Activated T-cell treated with anti-CD3 and anti-CD28 coated beads, Interleukin-2, amount 50 U/mL, for 24 hours (primary cell): ENCODE measurements at regions not wholly inside any gene's neighbourhood (a gene's known extent, or its start where the extent isn't known, plus 50 kb on each side); places are given as distances from the start of the nearest gene placed in this dataset.
"Not testable (repeated sequence)": the region's sequence is repeated elsewhere in the genome, so short reads cannot be mapped to it uniquely, and the experiment has no call there.

ENCODE experiments used
- DNase-seq: peaks from one replicate; pipeline ENCODE4 v3.0.0-alpha.2; 2020
- H3K27ac Mint-ChIP-seq: 2 replicates; pipeline ENCODE4 v1.8.0; 2020; ENCODE audit warnings: mild to moderate bottlenecking, mixed read lengths
- H3K27me3 Mint-ChIP-seq: 2 replicates; pipeline ENCODE4 v1.8.0; 2020; ENCODE audit warnings: mixed read lengths
- H3K36me3 Mint-ChIP-seq: 2 replicates; pipeline ENCODE4 v1.8.0; 2020; ENCODE audit warnings: low read depth, mixed read lengths
- H3K4me1 Mint-ChIP-seq: 2 replicates; pipeline ENCODE4 v1.8.0; 2020; ENCODE audit warnings: low read depth, mixed read lengths
- H3K4me3 Mint-ChIP-seq: 2 replicates; pipeline ENCODE4 v1.8.0; 2020; ENCODE audit warnings: mild to moderate bottlenecking, moderate library complexity, mixed read lengths
- H3K9me3 Mint-ChIP-seq: 2 replicates; pipeline ENCODE4 v1.8.0; 2020; ENCODE audit warnings: mixed read lengths

DNA sequence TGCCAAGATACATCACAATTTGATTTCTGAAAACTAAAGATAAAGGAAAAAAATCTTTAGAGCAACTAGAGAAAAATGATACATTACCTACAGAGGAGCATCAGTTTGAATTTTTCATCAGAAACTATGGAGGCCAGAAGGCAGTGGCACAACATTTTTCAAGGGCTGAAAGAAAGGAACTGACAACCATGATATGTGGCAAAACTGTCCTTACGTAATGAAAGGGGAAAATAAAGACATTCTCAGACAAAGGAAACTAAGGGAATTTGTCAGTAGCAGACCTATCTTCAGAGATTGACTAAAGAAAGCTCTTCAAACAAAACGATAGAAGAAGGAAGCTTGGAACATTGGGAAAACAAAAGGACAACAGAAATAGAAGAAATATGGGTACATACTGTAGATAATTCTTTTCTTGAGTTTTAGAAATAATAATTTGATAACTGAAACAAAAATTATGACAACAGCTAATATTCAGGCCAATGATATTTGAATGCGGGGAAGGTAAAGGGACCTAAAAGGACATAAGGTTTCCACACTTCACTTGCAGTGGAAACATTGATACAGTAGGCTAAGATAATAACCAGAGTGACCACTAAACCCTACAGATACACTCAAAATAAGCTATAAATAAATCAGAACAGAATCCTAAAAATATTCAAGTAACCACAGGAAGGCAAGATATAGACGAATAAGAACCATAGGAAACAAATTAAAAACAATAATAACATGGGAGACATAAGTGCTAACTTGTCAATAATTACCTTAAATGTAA lies 70.0 kb upstream of the NPAS2 start:
- peaks cover 16% of the 10 kb centered on the region for H3K4me1 Mint-ChIP-seq
- no peak overlapping the region for H3K27ac Mint-ChIP-seq
- H3K9me3 Mint-ChIP-seq, result no peaks in the 10 kb centered on the region
- no peak for DNase-seq
- H3K4me3 Mint-ChIP-seq, result no peak overlapping the region
- H3K27me3 Mint-ChIP-seq, result no peaks in the 10 kb centered on the region
- no peaks in the 10 kb centered on the region for H3K36me3 Mint-ChIP-seq

DNA sequence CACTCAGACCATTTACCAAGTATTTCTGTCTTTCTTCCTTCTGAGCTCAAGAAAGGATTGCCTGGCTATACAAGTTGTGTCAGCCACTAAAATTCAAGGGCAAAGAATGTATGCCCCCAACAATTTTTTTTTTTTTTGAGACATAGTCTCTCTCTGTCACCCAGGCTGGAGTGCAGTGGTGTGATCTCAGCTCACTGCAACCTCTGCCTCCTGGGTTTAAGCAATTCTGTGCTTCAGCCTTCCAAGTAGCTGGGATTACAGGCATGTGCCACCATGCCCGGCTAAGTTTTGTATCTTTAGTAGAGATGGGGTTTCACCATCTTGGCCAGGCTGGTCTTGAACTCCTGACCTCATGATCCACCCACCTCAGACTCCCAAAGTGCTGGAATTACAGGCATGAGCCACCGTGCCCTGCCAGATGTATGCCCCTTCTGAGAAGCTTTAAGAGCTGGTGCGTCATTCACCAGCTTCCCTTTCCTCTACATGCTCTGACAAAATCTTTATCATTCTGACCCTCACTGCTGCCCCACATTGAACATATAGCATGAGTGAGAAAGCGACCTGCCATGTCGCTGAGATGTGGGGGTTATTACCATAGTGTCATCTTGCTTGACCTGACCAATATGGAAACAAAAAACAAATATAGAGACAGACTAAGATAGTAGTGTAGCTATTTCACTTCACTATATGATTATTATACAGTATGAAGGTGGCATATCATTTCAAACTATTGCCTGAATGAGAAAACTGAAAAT lies 67.9 kb upstream of the NPAS2 start:
- not testable (repeated sequence) for DNase-seq, H3K9me3 Mint-ChIP-seq, H3K4me3 Mint-ChIP-seq, H3K27me3 Mint-ChIP-seq, H3K36me3 Mint-ChIP-seq
- Mint-ChIP-seq H3K4me1 (peaks cover 16% of the 10 kb centered on the region), H3K27ac (peak overlapping the region; percentile 60)

DNA sequence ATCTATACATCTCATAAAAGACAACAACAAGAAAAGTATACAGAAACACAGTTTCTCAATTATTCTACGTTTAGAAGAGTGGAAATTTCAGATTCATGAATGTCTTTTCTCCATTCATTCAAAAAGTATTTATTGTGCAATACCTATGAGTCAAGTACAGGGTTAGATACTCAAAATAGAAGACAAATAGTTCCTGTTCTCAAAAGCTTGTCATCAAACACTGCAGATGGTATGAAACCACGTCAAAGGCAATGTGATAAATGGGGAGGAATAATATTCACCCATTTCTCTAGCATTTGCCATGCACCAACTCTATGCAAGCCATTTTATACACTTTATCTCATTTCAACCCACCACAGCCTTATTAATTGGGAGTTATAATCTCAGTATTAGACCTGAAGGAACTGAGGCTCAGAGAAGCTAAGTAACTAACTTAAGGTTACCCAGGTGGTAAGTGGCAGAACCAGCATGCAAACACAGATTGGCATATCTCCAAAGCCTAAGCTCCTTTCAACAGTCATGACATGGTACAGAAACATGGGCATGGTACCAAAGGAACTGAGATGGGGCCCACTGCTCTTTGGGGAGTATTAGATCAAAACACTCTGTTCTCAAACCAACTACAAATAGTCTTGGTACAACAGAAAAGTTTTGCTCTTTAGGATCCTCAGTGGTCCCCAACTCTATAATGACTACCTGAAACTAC lies 67.2 kb upstream of the NPAS2 start:
- Mint-ChIP-seq H3K27me3 (no peaks in the 10 kb centered on the region), H3K4me1 (peaks cover 14% of the 10 kb centered on the region), H3K4me3 (no peak overlapping the region), H3K36me3 (no peaks in the 10 kb centered on the region), H3K27ac (peak overlapping the region; percentile 60), H3K9me3 (no peaks in the 10 kb centered on the region)
- no peak for DNase-seq

DNA sequence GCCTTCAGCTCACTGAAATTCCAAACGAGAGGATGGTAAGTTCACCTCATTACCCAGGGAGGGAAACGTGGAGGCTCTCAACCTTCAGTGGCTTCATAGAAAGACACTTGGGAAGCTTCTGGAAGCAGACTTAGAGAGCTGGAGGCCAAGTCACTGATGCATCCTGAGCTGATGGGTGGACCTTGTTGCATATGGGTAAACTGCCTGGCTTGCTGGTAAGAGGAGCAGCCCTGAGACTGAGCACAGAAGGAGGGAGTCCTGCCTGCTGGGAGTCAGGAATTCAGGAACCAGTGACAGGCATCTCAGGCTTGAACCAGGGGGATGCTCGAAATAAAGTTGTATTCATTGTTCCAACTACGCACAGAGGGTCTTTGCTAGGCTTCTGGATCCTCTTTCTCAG lies 66.5 kb upstream of the NPAS2 start:
- Mint-ChIP-seq H3K27me3 (no peaks in the 10 kb centered on the region), H3K36me3 (no peaks in the 10 kb centered on the region), H3K4me1 (peaks cover 10% of the 10 kb centered on the region), H3K27ac (no peak overlapping the region), H3K9me3 (no peaks in the 10 kb centered on the region), H3K4me3 (no peak overlapping the region)
- no peak for DNase-seq

DNA sequence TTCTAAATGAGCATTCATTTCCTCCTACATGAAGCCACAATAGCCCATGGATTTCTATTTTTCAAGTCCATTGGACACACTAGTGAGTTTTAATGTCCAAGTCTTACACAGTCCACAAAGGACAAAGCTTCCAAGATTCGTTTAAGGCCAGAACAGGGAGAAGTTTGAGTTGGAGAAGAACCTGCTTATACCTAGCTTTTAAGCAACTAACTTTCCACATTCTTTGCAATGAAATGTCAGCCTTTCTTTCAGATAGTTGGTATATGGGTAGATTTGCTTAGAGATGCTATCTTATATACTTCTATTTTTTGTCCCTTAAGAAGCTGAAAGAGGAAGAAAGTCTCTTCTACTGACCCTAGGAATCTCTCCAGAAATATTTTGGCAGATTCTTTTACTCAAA lies 66.1 kb upstream of the NPAS2 start:
- Mint-ChIP-seq H3K4me1 (peaks cover 10% of the 10 kb centered on the region), H3K36me3 (no peaks in the 10 kb centered on the region), H3K27me3 (no peaks in the 10 kb centered on the region), H3K9me3 (no peaks in the 10 kb centered on the region), H3K27ac (no peak overlapping the region), H3K4me3 (no peak overlapping the region)
- no peak for DNase-seq

DNA sequence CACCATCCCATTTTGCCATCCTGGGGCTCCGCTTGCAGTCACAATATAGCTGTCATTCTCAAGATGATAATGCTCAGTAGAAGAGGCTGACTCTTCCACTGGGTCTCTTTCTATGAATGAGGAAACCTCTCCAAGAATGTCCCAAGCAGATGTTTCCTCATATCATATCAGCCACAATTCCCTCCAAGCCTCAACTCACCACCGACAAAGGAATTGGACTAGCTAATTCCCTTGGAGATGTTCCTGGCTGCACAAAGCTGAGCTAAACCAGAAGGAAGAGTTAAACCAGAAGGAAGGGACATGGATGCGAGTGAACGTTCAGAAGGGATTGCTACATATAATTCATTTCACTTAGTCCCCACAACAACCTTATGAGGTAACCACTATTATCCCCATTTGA lies 65.0 kb upstream of the NPAS2 start:
- H3K4me1 Mint-ChIP-seq, result peaks cover 10% of the 10 kb centered on the region
- H3K36me3 Mint-ChIP-seq, result no peaks in the 10 kb centered on the region
- DNase-seq, result no peak
- no peaks in the 10 kb centered on the region for H3K27me3 Mint-ChIP-seq
- no peaks in the 10 kb centered on the region for H3K9me3 Mint-ChIP-seq
- no peak overlapping the region for H3K4me3 Mint-ChIP-seq
- H3K27ac Mint-ChIP-seq, result no peak overlapping the region

DNA sequence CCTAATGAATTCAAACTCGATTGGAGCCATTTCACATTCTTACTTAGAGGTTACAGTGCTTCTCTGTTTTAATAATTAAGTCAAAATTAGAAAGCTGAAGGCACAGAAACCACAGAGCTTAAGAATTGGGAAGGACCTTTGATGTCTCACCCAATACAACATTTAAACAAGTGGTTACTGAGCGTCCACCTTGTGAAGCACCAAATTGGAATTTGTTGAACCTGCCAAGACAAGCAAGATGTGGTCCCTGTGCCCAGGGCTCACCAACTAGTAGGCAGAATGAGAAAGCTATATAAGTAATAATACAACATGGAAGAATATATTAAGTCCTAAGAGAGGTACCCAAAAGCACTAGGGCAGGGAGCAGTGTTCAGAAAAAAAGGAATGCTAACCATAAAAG lies 64.5 kb upstream of the NPAS2 start:
- H3K9me3 Mint-ChIP-seq, result no peaks in the 10 kb centered on the region
- H3K36me3 Mint-ChIP-seq, result no peaks in the 10 kb centered on the region
- H3K27me3 Mint-ChIP-seq, result no peaks in the 10 kb centered on the region
- peaks cover 10% of the 10 kb centered on the region for H3K4me1 Mint-ChIP-seq
- no peak overlapping the region for H3K4me3 Mint-ChIP-seq
- no peak overlapping the region for H3K27ac Mint-ChIP-seq
- DNase-seq, result no peak

DNA sequence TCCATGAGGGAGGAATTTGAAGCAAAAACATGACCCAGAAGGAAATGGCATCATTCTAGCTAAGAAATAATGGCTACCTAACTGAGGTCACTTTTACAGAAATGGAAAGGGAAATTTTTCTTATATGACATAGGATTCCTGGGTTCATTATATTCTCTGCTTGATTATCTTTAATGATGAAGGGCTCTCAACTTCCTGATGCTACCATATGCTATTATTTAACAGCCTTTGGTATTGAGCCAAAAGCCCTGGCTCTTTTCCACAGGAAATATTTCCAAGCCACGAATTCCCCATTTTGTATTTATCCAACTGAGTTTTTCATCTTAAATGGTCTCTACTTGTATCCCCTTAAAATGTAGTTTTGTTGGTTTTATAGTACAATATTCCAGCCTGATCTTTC lies 63.2 kb upstream of the NPAS2 start:
- Mint-ChIP-seq H3K36me3 (no peaks in the 10 kb centered on the region), H3K27me3 (no peaks in the 10 kb centered on the region), H3K4me1 (peaks cover 10% of the 10 kb centered on the region), H3K27ac (no peak overlapping the region), H3K4me3 (no peak overlapping the region), H3K9me3 (no peaks in the 10 kb centered on the region)
- no peak for DNase-seq

DNA sequence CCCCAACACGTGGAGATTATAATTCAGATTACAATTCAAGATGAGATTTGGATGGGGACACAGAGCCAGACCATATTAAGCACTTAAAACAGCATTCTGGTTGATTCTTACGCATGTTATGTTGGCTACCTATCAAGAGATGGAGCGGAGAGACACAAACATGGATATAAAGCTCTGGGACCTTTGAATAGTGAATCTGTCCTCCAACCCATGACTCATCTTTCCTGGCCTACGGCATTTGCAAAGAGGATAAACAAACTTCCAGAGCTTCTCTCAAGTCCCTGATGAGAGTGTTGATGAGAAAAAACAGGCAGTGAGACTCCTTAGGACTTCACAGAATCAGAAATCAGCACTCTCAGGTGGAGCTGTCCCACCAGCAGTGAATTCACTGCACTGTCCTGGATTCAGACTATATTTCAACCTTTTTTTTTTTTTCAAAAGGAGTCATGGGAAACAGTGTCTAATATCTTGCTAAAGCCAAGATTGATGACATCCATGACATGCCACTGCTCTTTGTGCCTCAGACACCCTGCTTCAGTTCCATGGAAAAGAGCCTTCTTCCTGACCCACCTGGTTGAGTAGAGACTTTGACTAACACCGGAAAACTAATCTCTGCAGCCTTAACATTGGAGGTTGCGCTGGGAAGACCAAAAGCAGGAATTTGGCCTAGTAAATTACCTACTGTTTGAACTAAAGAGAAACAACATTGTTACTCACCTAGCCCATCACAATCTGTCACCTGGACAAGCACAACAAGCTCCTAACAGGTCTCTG lies 62.1 kb upstream of the NPAS2 start:
- H3K27me3 Mint-ChIP-seq, result no peaks in the 10 kb centered on the region
- H3K27ac Mint-ChIP-seq, result no peak overlapping the region
- no peak for DNase-seq
- H3K36me3 Mint-ChIP-seq, result no peaks in the 10 kb centered on the region
- no peak overlapping the region for H3K4me3 Mint-ChIP-seq
- no peaks in the 10 kb centered on the region for H3K9me3 Mint-ChIP-seq
- H3K4me1 Mint-ChIP-seq, result peaks cover 2% of the 10 kb centered on the region

DNA sequence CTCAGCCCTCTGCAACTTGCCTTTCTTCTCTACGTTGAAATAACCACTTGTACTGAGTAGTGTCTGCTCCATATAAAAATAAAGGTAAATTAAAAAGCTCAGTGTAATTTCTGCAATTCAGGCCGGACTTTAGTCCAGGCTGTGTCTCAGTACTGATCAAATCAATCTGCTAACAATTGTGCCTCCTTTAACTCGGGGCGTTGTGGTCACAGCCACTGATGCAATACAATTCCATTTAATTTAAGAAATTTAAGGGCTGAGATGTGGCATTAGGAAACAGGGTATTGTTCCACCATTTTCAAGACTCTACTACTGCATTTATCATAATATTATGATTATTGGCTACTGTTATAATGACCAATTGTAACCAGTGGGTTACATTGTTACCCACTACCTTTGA lies 60.0 kb upstream of the NPAS2 start:
- H3K4me1 Mint-ChIP-seq, result no peaks in the 10 kb centered on the region
- no peaks in the 10 kb centered on the region for H3K36me3 Mint-ChIP-seq
- H3K9me3 Mint-ChIP-seq, result no peaks in the 10 kb centered on the region
- no peak overlapping the region for H3K4me3 Mint-ChIP-seq
- DNase-seq, result no peak
- no peak overlapping the region for H3K27ac Mint-ChIP-seq
- no peaks in the 10 kb centered on the region for H3K27me3 Mint-ChIP-seq

DNA sequence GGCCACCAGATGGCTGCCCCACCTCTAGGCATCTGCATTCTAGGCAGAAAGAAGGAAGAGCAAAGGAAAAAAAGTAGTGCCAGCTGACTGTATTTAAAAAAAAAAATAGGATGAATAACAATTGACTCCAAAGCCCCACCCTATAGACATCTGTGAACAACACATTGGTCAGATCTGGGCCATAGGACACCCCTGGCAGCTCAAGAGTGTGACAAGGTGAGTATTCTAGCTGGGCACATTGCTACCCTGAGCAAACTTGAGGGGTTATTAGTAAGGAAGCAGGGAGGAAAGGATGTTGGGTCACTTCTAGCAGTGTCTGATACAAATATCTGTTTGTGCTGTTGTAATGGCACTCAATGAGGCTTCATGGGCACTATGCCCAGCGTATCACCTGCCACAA lies 58.6 kb upstream of the NPAS2 start:
- DNase-seq, result no peak
- Mint-ChIP-seq H3K27me3 (peaks cover 9% of the 10 kb centered on the region), H3K27ac (no peak overlapping the region), H3K9me3 (no peaks in the 10 kb centered on the region), H3K36me3 (no peaks in the 10 kb centered on the region), H3K4me3 (no peak overlapping the region), H3K4me1 (no peaks in the 10 kb centered on the region)

DNA sequence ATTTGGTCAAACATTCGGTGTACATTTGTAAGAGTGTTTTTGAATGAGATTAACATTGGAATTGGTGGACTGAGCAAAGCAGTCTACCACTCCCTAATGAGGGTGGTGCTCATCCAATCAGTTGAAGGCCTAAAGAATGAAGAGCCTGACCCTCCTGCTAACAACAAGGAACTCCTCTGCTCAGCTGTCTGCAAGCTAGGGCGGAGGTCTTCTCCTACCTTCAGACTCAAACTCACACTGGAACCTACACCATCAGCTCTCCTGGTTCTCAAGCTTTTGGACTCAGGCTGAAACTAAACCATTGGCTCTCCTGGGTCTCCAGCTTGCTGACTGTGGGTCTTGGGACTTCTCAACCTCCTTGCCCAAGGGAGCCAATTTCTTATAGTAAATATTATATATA lies 55.5 kb upstream of the NPAS2 start:
- Mint-ChIP-seq H3K27me3 (peaks cover 10% of the 10 kb centered on the region), H3K9me3 (no peaks in the 10 kb centered on the region), H3K27ac (no peak overlapping the region), H3K4me3 (no peak overlapping the region), H3K4me1 (no peaks in the 10 kb centered on the region), H3K36me3 (no peaks in the 10 kb centered on the region)
- DNase-seq, result no peak

DNA sequence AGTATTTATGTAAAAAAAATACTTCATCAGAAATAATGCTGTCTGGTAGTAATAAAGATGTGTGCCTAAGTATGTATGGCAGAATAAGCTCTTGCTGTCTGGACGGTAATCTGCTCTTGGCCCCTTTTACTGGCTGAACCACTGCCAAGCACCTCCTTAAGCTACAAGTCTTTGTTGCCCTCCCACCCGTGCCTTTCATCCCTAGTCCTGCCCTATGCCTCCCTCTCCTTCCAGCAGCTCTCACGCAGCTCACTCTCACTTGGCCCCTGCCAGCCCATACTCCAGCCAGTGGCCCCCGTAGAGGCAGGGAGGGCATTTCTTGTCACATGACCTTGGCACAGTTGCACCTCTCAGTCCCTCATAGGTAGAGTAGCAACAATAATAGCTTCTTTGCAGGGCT lies 54.5 kb upstream of the NPAS2 start:
- no peak for DNase-seq
- Mint-ChIP-seq H3K27me3 (peaks cover 10% of the 10 kb centered on the region), H3K4me3 (no peak overlapping the region), H3K27ac (no peak overlapping the region), H3K36me3 (no peaks in the 10 kb centered on the region), H3K4me1 (no peaks in the 10 kb centered on the region), H3K9me3 (no peaks in the 10 kb centered on the region)

DNA sequence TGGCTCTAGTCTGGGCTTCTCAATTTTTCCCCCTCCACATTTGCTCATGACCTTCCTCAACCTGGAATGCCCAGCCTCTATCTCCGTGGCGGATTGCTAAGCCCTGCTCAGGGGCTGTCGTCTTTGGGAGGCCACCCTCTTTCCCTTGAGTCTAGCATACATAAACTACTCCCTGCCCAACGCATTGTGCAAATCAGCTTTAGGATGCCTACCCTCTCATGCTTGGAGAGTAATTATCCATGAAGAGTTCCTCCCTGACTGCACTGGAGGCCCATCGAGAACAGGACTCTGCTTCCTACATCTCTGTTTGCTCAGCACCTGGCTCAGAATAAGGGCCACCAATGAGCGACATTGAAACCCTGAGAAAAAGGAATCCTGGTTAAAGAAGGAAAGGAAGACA lies 53.7 kb upstream of the NPAS2 start:
- no peaks in the 10 kb centered on the region for H3K36me3 Mint-ChIP-seq
- no peak overlapping the region for H3K27ac Mint-ChIP-seq
- no peak overlapping the region for H3K4me3 Mint-ChIP-seq
- DNase-seq, result no peak
- no peaks in the 10 kb centered on the region for H3K4me1 Mint-ChIP-seq
- peaks cover 10% of the 10 kb centered on the region for H3K27me3 Mint-ChIP-seq
- no peaks in the 10 kb centered on the region for H3K9me3 Mint-ChIP-seq
